ENCODE measurements at regions not wholly inside any gene's neighbourhood (a gene's known extent, or its start where the extent isn't known, plus 50 kb on each side); places are given as distances from the start of the nearest gene placed in this dataset.
A peak's percentile ranks its signal among the peaks of the same experiment; 100 is the strongest.

GRCh38 chr3:135449046-135449445 is 516.5 kb upstream of the PPP2R3A start:
- no peak for DNase-seq (ENCODE audit: extremely low spot score, unreplicated experiment)
- Mint-ChIP-seq H3K27ac (ENCODE audit: unreplicated experiment) (no peak overlapping the region), H3K27me3 (ENCODE audit: unreplicated experiment) (no peaks in the 10 kb centered on the region), H3K4me3 (ENCODE audit: unreplicated experiment) (no peak overlapping the region), H3K9me3 (ENCODE audit: unreplicated experiment) (peaks cover 3% of the 10 kb centered on the region), H3K4me1 (ENCODE audit: unreplicated experiment) (no peaks in the 10 kb centered on the region), H3K36me3 (ENCODE audit: unreplicated experiment) (no peaks in the 10 kb centered on the region)
- TF ChIP-seq, protein P1, sequence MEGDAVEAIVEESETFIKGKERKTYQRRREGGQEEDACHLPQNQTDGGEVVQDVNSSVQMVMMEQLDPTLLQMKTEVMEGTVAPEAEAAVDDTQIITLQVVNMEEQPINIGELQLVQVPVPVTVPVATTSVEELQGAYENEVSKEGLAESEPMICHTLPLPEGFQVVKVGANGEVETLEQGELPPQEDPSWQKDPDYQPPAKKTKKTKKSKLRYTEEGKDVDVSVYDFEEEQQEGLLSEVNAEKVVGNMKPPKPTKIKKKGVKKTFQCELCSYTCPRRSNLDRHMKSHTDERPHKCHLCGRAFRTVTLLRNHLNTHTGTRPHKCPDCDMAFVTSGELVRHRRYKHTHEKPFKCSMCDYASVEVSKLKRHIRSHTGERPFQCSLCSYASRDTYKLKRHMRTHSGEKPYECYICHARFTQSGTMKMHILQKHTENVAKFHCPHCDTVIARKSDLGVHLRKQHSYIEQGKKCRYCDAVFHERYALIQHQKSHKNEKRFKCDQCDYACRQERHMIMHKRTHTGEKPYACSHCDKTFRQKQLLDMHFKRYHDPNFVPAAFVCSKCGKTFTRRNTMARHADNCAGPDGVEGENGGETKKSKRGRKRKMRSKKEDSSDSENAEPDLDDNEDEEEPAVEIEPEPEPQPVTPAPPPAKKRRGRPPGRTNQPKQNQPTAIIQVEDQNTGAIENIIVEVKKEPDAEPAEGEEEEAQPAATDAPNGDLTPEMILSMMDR (IDR thresholded peaks at IDR 0.05) = no peak

GRCh38 chr3:135451037-135451785 is 514.3 kb upstream of the PPP2R3A start:
- H3K27ac Mint-ChIP-seq (ENCODE audit: unreplicated experiment) = no peak overlapping the region
- peaks cover 3% of the 10 kb centered on the region for H3K9me3 Mint-ChIP-seq (ENCODE audit: unreplicated experiment)
- no peaks in the 10 kb centered on the region for H3K4me1 Mint-ChIP-seq (ENCODE audit: unreplicated experiment)
- TF ChIP-seq, protein P1 (IDR thresholded peaks at IDR 0.05) = no peak
- peaks cover 3% of the 10 kb centered on the region for H3K27me3 Mint-ChIP-seq (ENCODE audit: unreplicated experiment)
- DNase-seq (ENCODE audit: extremely low spot score, unreplicated experiment) = no peak
- H3K4me3 Mint-ChIP-seq (ENCODE audit: unreplicated experiment) = no peak overlapping the region
- no peaks in the 10 kb centered on the region for H3K36me3 Mint-ChIP-seq (ENCODE audit: unreplicated experiment)

GRCh38 chr3:135452881-135453280 is 512.6 kb upstream of the PPP2R3A start:
- H3K27me3 Mint-ChIP-seq (ENCODE audit: unreplicated experiment) = peaks cover 10% of the 10 kb centered on the region
- H3K27ac Mint-ChIP-seq (ENCODE audit: unreplicated experiment) = no peak overlapping the region
- no peak for DNase-seq (ENCODE audit: extremely low spot score, unreplicated experiment)
- H3K36me3 Mint-ChIP-seq (ENCODE audit: unreplicated experiment) = no peaks in the 10 kb centered on the region
- TF ChIP-seq, protein P1 (IDR thresholded peaks at IDR 0.05) = no peak
- H3K4me3 Mint-ChIP-seq (ENCODE audit: unreplicated experiment) = no peak overlapping the region
- peaks cover 3% of the 10 kb centered on the region for H3K9me3 Mint-ChIP-seq (ENCODE audit: unreplicated experiment)
- no peaks in the 10 kb centered on the region for H3K4me1 Mint-ChIP-seq (ENCODE audit: unreplicated experiment)

- TF ChIP-seq, protein P1 (IDR thresholded peaks at IDR 0.05) = no peak
- Mint-ChIP-seq H3K4me3 (ENCODE audit: unreplicated experiment) (no peak overlapping the region), H3K4me1 (ENCODE audit: unreplicated experiment) (no peaks in the 10 kb centered on the region), H3K9me3 (ENCODE audit: unreplicated experiment) (peaks cover 3% of the 10 kb centered on the region), H3K27me3 (ENCODE audit: unreplicated experiment) (peaks cover 10% of the 10 kb centered on the region), H3K27ac (ENCODE audit: unreplicated experiment) (no peak overlapping the region), H3K36me3 (ENCODE audit: unreplicated experiment) (no peaks in the 10 kb centered on the region)
- no peak for DNase-seq (ENCODE audit: extremely low spot score, unreplicated experiment)
Measured at GRCh38 chr3:135453326-135453725, 512.2 kb upstream of the PPP2R3A start.

DNA sequence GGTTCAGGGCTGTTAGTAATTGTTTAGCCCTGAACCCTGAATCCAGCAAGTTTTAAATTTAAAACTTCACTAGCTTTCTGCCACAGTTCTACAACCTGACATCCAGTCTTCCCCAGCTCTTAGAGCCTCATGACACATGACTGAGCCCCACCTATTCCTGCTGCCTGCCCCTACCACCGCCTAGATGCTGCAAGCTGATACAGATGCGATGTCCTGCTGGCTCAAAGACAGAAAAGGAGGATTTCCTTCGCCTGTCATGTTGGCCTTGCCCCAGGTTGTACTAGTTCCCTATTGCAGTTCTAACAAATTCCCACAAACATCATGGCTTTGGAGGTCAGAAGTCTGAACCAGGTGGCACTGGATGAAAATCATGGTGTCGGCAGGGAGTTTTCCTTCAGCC is 510.6 kb upstream of the PPP2R3A start:
- Mint-ChIP-seq H3K27ac (ENCODE audit: unreplicated experiment) (no peak overlapping the region), H3K4me3 (ENCODE audit: unreplicated experiment) (no peak overlapping the region), H3K9me3 (ENCODE audit: unreplicated experiment) (no peaks in the 10 kb centered on the region), H3K4me1 (ENCODE audit: unreplicated experiment) (no peaks in the 10 kb centered on the region), H3K27me3 (ENCODE audit: unreplicated experiment) (peaks cover 10% of the 10 kb centered on the region), H3K36me3 (ENCODE audit: unreplicated experiment) (no peaks in the 10 kb centered on the region)
- peak; percentile 57 for DNase-seq (ENCODE audit: extremely low spot score, unreplicated experiment)
- TF ChIP-seq, protein P1 (IDR thresholded peaks at IDR 0.05) = no peak

All from osteocyte (in vitro differentiated cells).